ENCODE measurements at regions not wholly inside any gene's neighbourhood (a gene's known extent, or its start where the extent isn't known, plus 50 kb on each side); places are given as distances from the start of the nearest gene placed in this dataset.

GRCh38 chr2:56104962-56105361, 78.8 kb upstream of the CCDC85A start:
- no peak for DNase-seq

DNA sequence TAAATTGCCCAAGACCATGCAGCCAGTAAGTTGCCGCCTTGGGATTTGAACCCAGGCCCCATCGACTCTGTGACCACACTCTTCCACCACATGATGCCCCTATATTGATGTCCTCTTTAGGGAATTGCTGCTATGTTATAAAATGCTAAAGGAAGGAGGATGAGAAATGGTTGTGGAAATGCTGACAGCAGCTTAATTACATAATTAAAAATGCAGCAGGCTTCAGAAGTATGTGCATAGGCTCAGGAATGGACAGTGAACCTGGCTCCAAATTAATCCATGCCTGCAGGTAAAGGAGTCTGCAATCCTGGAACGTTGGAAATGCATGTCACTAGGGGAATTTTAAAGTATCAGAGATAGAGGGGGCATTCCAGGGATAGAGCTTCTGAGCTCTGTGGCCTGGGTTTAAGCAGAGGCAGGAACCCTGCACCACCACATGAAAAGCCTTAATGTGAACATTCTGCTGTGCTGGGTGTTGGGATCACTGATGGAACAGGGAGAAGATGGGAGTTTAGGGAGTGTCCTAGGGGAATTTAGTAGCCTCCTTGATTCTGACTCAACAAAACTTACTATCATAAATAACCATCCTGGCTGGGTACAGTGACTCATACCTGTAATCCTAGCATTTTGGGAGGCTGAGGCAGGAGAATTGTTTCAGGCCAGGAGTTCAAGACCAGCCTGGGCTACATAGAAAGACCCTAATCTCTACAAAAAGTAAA, 76.1 kb upstream of the CCDC85A start:
- DNase-seq, result no peak

DNA sequence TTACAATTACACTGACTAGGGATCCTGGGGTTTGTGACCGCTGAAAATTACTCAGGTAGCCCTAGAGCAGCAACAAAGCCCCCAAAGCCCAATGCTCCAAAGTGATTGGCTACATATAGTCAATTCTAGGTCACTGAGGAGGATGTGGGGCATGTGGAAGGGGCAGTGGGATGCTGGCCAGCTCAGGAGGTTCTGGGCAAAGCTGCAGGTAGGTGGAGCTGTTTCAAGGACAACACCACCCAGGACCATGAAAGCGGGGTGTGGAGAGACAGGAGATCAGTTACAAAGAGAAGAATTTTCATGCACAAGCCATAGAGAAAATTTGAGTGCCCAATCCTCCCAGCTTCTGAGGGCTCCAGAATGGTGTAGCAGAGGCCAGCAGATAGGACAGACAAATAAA, 75.0 kb upstream of the CCDC85A start:
- DNase-seq, result no peak

GRCh38 chr2:56109994-56110393, 73.8 kb upstream of the CCDC85A start:
- DNase-seq, result no peak

GRCh38 chr2:56113382-56113975, 70.3 kb upstream of the CCDC85A start:
- no peak for DNase-seq

GRCh38 chr2:56117764-56118163, 66.0 kb upstream of the CCDC85A start:
- no peak for DNase-seq

- DNase-seq, result no peak
These were observed 65.3 kb upstream of the CCDC85A start for GRCh38 chr2:56118474-56118873.

DNA sequence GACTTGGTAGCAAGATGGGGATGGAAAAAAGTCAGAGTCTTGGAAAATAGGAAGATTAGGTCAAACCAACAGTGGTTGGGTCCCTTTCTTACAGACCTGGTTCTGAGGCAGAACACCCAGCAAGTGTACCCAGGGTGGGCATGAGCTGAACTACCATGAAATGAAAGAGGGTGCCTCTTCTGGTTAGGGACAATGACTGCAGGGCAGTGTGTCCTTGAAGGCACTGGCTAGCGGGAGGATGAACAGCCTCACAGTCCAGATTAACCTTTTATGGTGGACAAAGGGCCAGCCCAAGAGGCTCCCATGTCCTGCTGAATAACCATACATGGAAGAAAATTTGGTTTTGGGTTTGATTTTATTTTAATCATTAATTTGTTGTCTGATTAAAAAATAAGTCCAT, 61.8 kb upstream of the CCDC85A start:
- no peak for DNase-seq

- DNase-seq, result no peak
These were observed 60.3 kb upstream of the CCDC85A start for GRCh38 chr2:56123538-56123937.

DNA sequence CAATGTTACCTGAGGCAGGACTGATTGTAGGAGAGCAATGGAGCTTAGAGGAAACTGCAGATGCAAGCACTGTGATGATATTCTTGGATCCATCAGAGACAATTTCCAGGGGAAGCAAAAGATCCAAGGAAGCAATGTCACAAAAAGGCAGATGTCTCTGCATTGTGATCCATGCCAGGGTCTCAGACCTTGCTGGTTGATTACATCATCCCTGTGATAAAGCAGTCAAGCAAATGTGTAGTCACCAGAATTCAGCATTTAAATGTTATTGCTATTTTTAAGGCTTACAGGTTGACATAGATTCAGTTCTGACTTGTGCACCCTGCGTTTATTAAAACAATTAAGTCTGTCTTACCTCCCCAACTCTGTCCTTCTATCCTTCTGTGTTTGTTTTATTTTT, 56.8 kb upstream of the CCDC85A start:
- DNase-seq, result peak in 1 of 2 experiments; percentile 44

GRCh38 chr2:56127463-56128152, 56.2 kb upstream of the CCDC85A start:
- DNase-seq, result peak; percentile 75 to 82

DNA sequence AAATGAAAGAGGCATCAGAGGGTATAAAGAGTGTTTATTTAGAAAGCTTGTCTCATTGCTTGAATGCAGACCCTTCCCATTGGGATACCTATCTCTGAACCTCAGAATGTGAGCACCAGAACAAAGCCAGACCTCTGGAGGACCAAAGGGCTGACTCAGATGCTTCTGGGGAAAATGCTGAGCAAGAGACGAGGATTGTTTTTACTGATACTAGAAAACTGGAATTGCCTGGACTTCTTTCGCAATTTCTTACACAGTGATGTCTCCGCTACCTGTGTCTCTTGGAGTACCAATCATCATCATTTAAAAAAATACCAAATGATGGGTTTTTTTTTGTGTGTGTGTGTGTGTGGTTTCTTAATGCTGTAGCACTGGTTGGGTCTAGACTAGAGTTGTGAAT, 55.6 kb upstream of the CCDC85A start:
- DNase-seq, result peak; percentile 44 to 68

DNA sequence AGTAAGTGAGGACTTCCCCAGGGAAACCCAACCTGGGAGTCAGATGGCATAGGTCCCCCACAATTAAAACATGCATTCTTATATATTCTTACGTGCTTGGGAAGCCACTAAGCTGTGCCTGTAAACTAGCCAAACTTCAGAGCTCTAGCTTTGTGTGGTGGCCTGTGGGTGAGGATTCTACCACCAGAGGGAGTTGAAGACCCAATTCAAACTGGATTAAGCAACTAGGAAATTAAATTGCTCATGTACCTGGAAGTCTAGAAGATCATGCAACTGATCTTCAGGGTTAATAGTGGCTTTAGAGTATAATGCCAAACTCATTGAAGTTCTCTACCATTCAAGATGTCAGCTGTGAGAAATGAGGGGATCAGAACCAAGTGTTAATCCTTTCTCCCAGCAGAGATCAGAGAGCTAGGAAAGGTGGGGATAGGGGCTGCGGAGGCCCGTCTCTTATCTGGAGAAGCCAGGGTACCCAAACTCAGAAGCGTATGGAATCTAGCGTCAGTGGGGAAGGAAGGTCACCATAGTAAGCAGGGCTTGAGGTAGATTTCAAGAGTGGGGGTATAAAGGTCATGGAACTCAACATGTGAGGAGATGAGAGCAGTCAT, 53.2 kb upstream of the CCDC85A start:
- peak in 1 of 2 experiments; percentile 50 for DNase-seq

DNA sequence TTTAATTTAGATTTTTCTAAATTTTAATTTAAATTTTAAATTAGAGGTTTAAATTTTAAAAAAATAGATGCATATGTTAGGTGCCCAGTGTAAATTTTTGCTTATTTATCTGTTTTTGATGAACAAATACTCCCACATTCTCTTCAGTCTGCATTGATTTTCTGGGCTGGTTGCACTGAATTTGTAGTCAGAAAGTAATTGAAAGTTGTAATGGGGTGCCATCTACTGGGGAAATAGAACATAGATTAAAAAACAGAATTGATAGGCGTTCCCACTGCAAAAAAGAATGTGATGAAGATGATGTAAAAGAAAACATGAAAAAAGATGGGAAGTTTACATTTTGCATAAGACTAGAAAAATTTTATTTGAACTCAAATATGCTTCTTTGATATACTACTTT, 51.7 kb upstream of the CCDC85A start:
- DNase-seq, result peak; percentile 38 to 51

GRCh38 chr2:56133441-56133840, 50.3 kb upstream of the CCDC85A start:
- no peak for DNase-seq

DNA sequence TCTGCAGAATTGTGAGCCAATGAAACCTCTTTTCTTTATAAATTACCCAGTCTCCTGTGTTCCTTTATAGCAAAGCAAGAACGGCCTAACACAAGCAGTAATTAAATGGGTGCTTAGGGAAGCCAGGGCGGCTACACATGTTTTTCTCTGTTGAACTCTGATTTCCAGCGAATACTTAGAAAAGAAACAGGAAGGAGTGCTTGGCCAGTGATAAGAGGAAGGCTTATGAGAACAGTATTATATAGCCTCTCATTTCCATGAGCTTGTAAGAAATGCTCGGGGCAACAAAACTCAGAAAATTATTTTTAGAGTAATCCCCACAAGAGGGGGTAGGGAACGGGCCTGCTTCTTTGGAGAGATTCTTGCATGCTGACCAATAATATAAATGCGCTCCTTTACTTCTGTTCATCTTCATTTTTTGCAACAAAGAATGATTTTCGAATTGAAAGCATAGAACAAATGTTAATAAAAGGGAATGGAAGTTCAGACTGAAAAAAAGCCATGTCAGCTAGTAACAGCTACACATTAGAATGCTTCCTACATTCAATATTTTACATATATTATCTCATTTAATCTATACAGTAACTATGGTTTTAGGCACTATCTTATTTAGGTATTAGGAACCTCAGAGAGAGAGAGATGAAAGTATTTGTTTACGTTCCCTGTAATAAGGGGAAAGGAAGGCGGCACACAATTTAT, 49.7 kb upstream of the CCDC85A start:
- DNase-seq, result no peak
